K562 (cell line): ENCODE measurements at regions not wholly inside any gene's neighbourhood (a gene's known extent, or its start where the extent isn't known, plus 50 kb on each side); places are given as distances from the start of the nearest gene placed in this dataset.

ENCODE experiments used
- ATAC-seq: fragments of 200-7000 bp; cut with Tn5 transposase; 3 replicates; pipeline ENCODE4 v1.9.1; 2020; ENCODE audit warnings: moderate library complexity
- BruUV-seq: library from RNA; stranded (reverse); fragments of 400-500 nt; replicated peaks from 2 replicates; lab custom pipeline; 2021; lab: Mats Ljungman, UMichigan
- CTCF ChIA-PET: fragments of 300-600 bp; formaldehyde crosslinking; extraction: SDS; loops from one replicate; lab custom pipeline; 2021; ENCODE audit warnings: low intra/inter-chr PET ratio; lab: Yijun Ruan, JAX
- POLR2A ChIA-PET: fragments of 300-600, 350-650 bp; sonication (Branson Sonifier 250); formaldehyde crosslinking; extraction: SDS; loops from one replicate; lab custom pipeline; 2021; ENCODE audit warnings: antibody characterized with exemption, inconsistent platforms; lab: Yijun Ruan, JAX
- DNase-seq, 4 experiments: peaks; one replicate each; pipeline versions ENCODE4 v3.0.0 to v3.0.0-alpha.2; 2011 to 2018; ENCODE audit warnings: low spot score in 3 of 4, mixed read lengths in 3 of 4; ENCODE audit errors: extremely low read depth in 1 of 4
- FAIRE-seq: peaks from 2 replicates; lab custom pipeline; 2011; peaks lifted over from hg19 to GRCh38; lab: Jason Lieb, UNC
- H2AFZ ChIP-seq: 2 replicates; pipeline ENCODE4 v1.6.0; 2011; ENCODE audit warnings: low read depth, low read length, control low read depth, inconsistent platforms
- H3K27ac ChIP-seq: fragments of 200-600 bp; 3 replicates; pipeline ENCODE4 v1.8.0; 2011; ENCODE audit warnings: low read depth, mild to moderate bottlenecking, control low read depth, inconsistent platforms, low read length, moderate library complexity, mixed read lengths; ENCODE audit errors: extremely low read depth
- H3K27me3 ChIP-seq, 2 experiments: fragments of 300-600 bp in 1 of 2; 2 replicates in 1 of 2; 3 replicates in 1 of 2; pipeline versions ENCODE4 v1.6.0 to v1.8.0; 2011; ENCODE audit warnings: inconsistent platforms in 2 of 2, low read length in 2 of 2, mild to moderate bottlenecking in 1 of 2, mixed read lengths in 1 of 2, moderate library complexity in 1 of 2; ENCODE audit not compliant: control insufficient read depth in 2 of 2, insufficient read depth in 2 of 2
- H3K36me3 ChIP-seq: fragments of 300-600 bp; 3 replicates; pipeline ENCODE4 v1.8.0; 2011; ENCODE audit warnings: mild to moderate bottlenecking, low read length, inconsistent platforms; ENCODE audit not compliant: control insufficient read depth, insufficient read depth
- H3K4me1 ChIP-seq, 2 experiments: fragments of 200-600 bp in 1 of 2; replicated peaks in 1 of 2; 2 replicates in 1 of 2; 3 replicates in 1 of 2; pipeline versions ENCODE4 v1.5.1 to v1.8.0; 2011; ENCODE audit warnings: inconsistent platforms in 2 of 2, low read length in 2 of 2, mild to moderate bottlenecking in 1 of 2, mixed read lengths in 1 of 2, moderate library complexity in 1 of 2; ENCODE audit not compliant: control insufficient read depth in 2 of 2, insufficient read depth in 2 of 2
- H3K4me2 ChIP-seq: 2 replicates; pipeline ENCODE4 v1.6.1; 2011; ENCODE audit warnings: low read length, control low read depth, inconsistent platforms, mixed read lengths; ENCODE audit not compliant: insufficient read depth
- H3K4me3 ChIP-seq: fragments of 200-600 bp; sonication (generic), shearing (Covaris generic); 2 replicates; pipeline ENCODE4 v1.5.1; 2016; ENCODE audit warnings: control low read depth, inconsistent platforms
- H3K79me2 ChIP-seq: fragments of 200-600 bp; 3 replicates; pipeline ENCODE4 v1.8.0; 2011; ENCODE audit warnings: low read length, inconsistent platforms; ENCODE audit not compliant: control insufficient read depth, insufficient read depth
- H3K9ac ChIP-seq, 2 experiments: 2 replicates each; pipeline versions ENCODE4 v1.6.0 to v1.6.1; 2011; ENCODE audit warnings: low read depth in 2 of 2, low read length in 2 of 2, control low read depth in 1 of 2, inconsistent platforms in 1 of 2, mild to moderate bottlenecking in 1 of 2, mixed read lengths in 1 of 2; ENCODE audit not compliant: insufficient read depth in 1 of 2
- H3K9me1 ChIP-seq: one replicate; pipeline ENCODE4 v1.6.0; 2011; ENCODE audit warnings: inconsistent platforms, mild to moderate bottlenecking, low read length, moderate library complexity; ENCODE audit not compliant: control insufficient read depth, insufficient read depth
- H3K9me3 ChIP-seq: replicated peaks from 2 replicates; pipeline ENCODE4 v1.5.1; 2011; ENCODE audit warnings: low read depth, low read length, inconsistent platforms; ENCODE audit not compliant: control insufficient read depth, insufficient read depth
- H4K20me1 ChIP-seq: replicated peaks from 2 replicates; pipeline ENCODE4 v1.6.1; 2011; ENCODE audit warnings: low read length, inconsistent platforms, mixed read lengths; ENCODE audit not compliant: control insufficient read depth, insufficient read depth
- AFF1 ChIP-seq, 2 experiments: fragments of 450-650 bp; IDR thresholded peaks; 2 replicates each; pipeline ENCODE4 v1.6.1; 2018; ENCODE audit warnings: mild to moderate bottlenecking in 2 of 2, low read depth in 1 of 2; ENCODE audit not compliant: partially characterized antibody in 2 of 2
- ARID4B ChIP-seq: sonication (generic); formaldehyde crosslinking; IDR thresholded peaks from 2 replicates; pipeline ENCODE4 v1.8.0; 2022; ENCODE audit warnings: mild to moderate bottlenecking, missing genetic modification reagents
- CBX2 ChIP-seq: fragments of 200-600 bp; sonication (generic); IDR thresholded peaks from one replicate; pipeline ENCODE4 v1.6.1; 2012; ENCODE audit warnings: mild to moderate bottlenecking, low read length, inconsistent platforms; ENCODE audit not compliant: insufficient read depth, poor library complexity, severe bottlenecking
- HCFC1 ChIP-seq: IDR thresholded peaks from 2 replicates; pipeline ENCODE4 v1.6.1; 2012; ENCODE audit warnings: low read depth, low read length, improper control_type of control experiment
- RAD51 ChIP-seq: fragments of 450-650 bp; IDR thresholded peaks from 2 replicates; pipeline ENCODE4 v1.7.1; 2016; ENCODE audit warnings: low read depth, mild to moderate bottlenecking, borderline replicate concordance
- RBBP5 ChIP-seq: fragments of 200-600 bp; sonication (generic); IDR thresholded peaks from 2 replicates; pipeline ENCODE4 v1.6.1; 2012; ENCODE audit warnings: borderline replicate concordance, mild to moderate bottlenecking, low read length, control low read depth, inconsistent platforms; ENCODE audit not compliant: insufficient read depth, poor library complexity, severe bottlenecking
- SAFB ChIP-seq: fragments of 200-400 bp; formaldehyde crosslinking; IDR thresholded peaks from 2 replicates; pipeline ENCODE4 v1.6.1; 2017; ENCODE audit warnings: low read depth, low read length, borderline replicate concordance
- SMARCA5 ChIP-seq: fragments of 450-650 bp; IDR thresholded peaks from 2 replicates; pipeline ENCODE4 v1.6.1; 2016
- TAF15 ChIP-seq: fragments of 200-400 bp; formaldehyde crosslinking; IDR thresholded peaks from 2 replicates; pipeline ENCODE4 v1.6.1; 2017; ENCODE audit warnings: mild to moderate bottlenecking, low read depth, low read length, moderate library complexity
- ZKSCAN3 ChIP-seq: fragments of 250-450 bp; sonication (Bioruptor Pico); IDR thresholded peaks from 2 replicates; pipeline ENCODE4 v1.4.0; 2020
- WGBS: fragments of 100-300 bp; shearing (Covaris generic); methylation state at CpG from one replicate; pipeline ENCODE4 v1.1.6; 2016; ENCODE audit warnings: low coverage, mixed read lengths; ENCODE audit not compliant: insufficient coverage; ENCODE audit errors: missing lambda C conversion rate; 5-methylcytosine and 5-hydroxymethylcytosine counted together
- in situ Hi-C: fragments of 300-500 bp; cut with MboI; formaldehyde crosslinking; loops from 4 replicates; pipeline ENCODE4 v1.15.0; 2018; ENCODE audit warnings: inconsistent platforms, mixed read lengths
- intact Hi-C: fragments of 100-400 bp; cut with micrococcal nuclease; formaldehyde crosslinking; loops from 2 replicates; pipeline ENCODE4 v1.14.2; 2022

DNA sequence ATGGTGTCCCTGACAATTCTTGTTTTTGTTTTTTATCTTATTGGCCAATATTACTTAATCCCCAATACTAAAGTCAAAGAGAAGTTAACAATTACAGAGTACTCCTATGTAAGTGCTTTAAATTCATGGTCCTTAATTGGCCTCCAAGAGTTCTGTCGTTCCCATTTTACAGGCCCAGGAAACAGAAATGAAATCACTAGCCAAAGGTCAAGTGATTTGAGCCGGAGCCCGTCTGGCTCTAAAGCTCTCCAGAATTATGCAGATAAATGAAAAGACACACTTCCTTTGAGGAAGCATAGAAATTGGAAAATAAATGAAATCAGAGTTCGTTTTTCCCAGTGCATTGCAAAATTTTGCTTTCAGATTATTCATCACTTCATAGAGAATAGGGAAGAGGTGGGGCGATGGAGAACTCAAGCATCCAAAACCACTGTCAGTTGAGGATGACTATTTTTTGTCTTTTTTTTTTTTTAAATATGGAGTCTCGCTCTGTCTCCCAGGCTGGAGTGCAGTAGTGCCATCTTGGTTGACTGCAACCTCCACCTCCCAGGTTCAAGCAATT lies 78.5 kb downstream of the MAP1LC3B2 start (continued):
- TF ChIP-seq RBBP5 (no peak), CBX2 (no peak)

DNA sequence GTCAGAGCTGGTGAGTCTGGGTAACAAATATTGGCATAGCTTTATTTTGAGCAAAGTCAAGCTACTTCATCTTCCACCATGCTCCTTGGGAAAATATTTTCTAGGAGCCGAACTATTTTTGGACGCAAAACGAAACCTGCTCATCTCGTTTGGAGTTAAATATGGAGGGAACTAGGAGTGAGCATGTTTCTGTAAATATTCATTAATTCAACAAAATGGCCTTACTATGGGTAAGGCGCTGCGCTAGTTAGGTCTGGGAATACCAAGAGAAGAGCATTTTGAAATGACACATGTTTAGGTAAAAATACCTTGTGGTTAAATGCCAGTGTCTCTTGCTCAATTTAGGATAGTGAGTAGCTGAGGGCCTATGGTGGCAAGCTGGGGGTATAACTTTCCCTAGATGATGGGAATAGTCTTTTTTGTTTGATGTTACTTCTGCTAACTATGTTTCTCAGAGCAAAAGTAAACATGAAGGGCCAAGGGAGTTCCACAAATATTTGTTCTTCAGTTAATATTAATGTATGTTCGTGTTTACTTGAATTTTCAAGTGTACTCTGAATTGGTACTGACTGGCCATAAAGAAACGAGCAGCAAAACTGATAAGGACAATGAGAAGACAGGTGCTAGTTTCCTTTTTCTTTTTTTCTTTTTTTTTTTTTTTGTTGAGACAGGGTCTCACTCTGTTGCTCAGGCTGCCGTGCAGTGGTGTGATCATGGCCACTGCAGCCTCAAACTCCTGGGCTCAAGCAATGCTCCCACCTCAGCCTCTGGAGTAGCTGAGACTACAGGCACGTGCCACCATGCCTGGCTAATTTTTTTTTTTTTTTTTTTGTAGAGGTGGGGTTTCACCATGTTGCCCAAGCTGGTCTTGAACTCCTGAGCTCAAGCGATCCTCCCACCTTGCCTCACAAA lies 77.7 kb downstream of the MAP1LC3B2 start:
- Histone ChIP-seq H3K27ac (no peak overlapping the region), H3K79me2 (no peaks in the 10 kb centered on the region), H3K4me2 (no peak overlapping the region), H3K9ac (no peak overlapping the region), H3K4me3 (no peak overlapping the region), H4K20me1 (no peaks in the 10 kb centered on the region; the same call in 1 of the 2 replicates), H3K9me1 (no peaks in the 10 kb centered on the region), H2AFZ (no peak overlapping the region)
- intact Hi-C loops: no loop called here
- no TSS peak for BruUV-seq
- FAIRE-seq (no peak), DNase-seq (no peak)
- CTCF ChIA-PET: no interaction called here
- no peak for TF ChIP-seq SMARCA5
- no peak for TF ChIP-seq ARID4B (CRISPR knock-in tag)
- TF ChIP-seq HCFC1: no peak
- no peak for TF ChIP-seq ZKSCAN3
- no peak for TF ChIP-seq RAD51
- TF ChIP-seq AFF1 (IDR thresholded peaks at IDR 0.05; ENCODE audit: low read depth in 1 of 2, partially characterized antibody in 2 of 2): no peak
- no peak for TF ChIP-seq SAFB
- no peak for TF ChIP-seq TAF15
- TF ChIP-seq, all 486 proteins: peak for 0
- Histone ChIP-seq H3K4me1 (peaks cover 0 to 2% of the 10 kb centered on the region in 2 experiments; a peak in 1 of 5 replicates), H3K36me3 (no peaks in the 10 kb centered on the region), H3K27me3 (peaks cover 4 to 23% of the 10 kb centered on the region in 2 experiments; a peak in 4 of 5 replicates), H3K9me3 (no peaks in the 10 kb centered on the region)
- ATAC-seq: no peak
- POLR2A ChIA-PET: interaction anchor here (0.7 kb wide), 1 partner anchor 490 kb away, joined by 3 read pairs; no protein-coding TSS in a partner anchor
- in situ Hi-C loops: no loop called here
- 29% methylated on average over 8 of the region's 11 CpGs for WGBS
